Lower lobe of right lung (tissue), 2 donors: ENCODE measurements at regions not wholly inside any gene's neighbourhood (a gene's known extent, or its start where the extent isn't known, plus 50 kb on each side); places are given as distances from the start of the nearest gene placed in this dataset.
A peak's percentile ranks its signal among the peaks of the same experiment; 100 is the strongest.

Experiments
- ATAC-seq, 2 donors: fragments of 200-7000 bp; cut with Tn5 transposase; one replicate each; pipeline ENCODE4 v1.9.1; 2020 to 2022; ENCODE audit warnings: mild to moderate bottlenecking in 2 of 2, moderate library complexity in 2 of 2
- DNase-seq: peaks from one replicate; pipeline ENCODE4 v3.0.0-alpha.2; 2020
- H3K27ac ChIP-seq: fragments of 200-600 bp; one replicate; pipeline ENCODE4 v1.8.0; 2022
- H3K27me3 ChIP-seq: fragments of 200-600 bp; one replicate; pipeline ENCODE4 v1.8.0; 2022; ENCODE audit warnings: low read depth
- H3K36me3 ChIP-seq: fragments of 200-600 bp; one replicate; pipeline ENCODE4 v1.8.0; 2022; ENCODE audit warnings: mild to moderate bottlenecking
- H3K4me1 ChIP-seq: fragments of 200-600 bp; one replicate; pipeline ENCODE4 v1.8.0; 2022
- H3K4me3 ChIP-seq: fragments of 200-600 bp; one replicate; pipeline ENCODE4 v1.8.0; 2022; ENCODE audit warnings: mild to moderate bottlenecking
- H3K9me3 ChIP-seq: fragments of 200-600 bp; one replicate; pipeline ENCODE4 v1.8.0; 2022
- CTCF ChIP-seq: fragments of 200-600 bp; IDR thresholded peaks from one replicate; pipeline ENCODE4 v1.8.0; 2022; ENCODE audit warnings: antibody characterized with exemption, mild to moderate bottlenecking
- intact Hi-C: fragments of 100-400 bp; cut with DNase I; formaldehyde crosslinking; loops from one replicate; pipeline ENCODE4 v1.11.0; 2022
- donor health status: DM: no; HTN: yes; CAD: no; lungs with severe emphysema.

- no peaks in the 10 kb centered on the region for H3K36me3 ChIP-seq
- DNase-seq (no peak), ATAC-seq (no peak)
- H3K4me1 ChIP-seq, result peaks cover 22% of the 10 kb centered on the region
- no peak overlapping the region for H3K4me3 ChIP-seq
- H3K9me3 ChIP-seq, result no peaks in the 10 kb centered on the region
- H3K27me3 ChIP-seq, result no peaks in the 10 kb centered on the region
- no peak overlapping the region for H3K27ac ChIP-seq
- intact Hi-C loops, result no loop called here
- TF ChIP-seq CTCF, result no peak
Measured at GRCh38 chr6:165770397-165771082, 107.5 kb upstream of the PDE10A start.

GRCh38 chr6:165769884-165770283 lies 106.8 kb upstream of the PDE10A start:
- ATAC-seq (peak; percentile 57 to 73), DNase-seq (no peak)
- H3K4me3 ChIP-seq, result no peak overlapping the region
- TF ChIP-seq CTCF, result no peak
- intact Hi-C loops, result no loop called here
- peaks cover 16% of the 10 kb centered on the region for H3K4me1 ChIP-seq
- no peak overlapping the region for H3K27ac ChIP-seq
- H3K27me3 ChIP-seq, result no peaks in the 10 kb centered on the region
- no peaks in the 10 kb centered on the region for H3K36me3 ChIP-seq
- no peaks in the 10 kb centered on the region for H3K9me3 ChIP-seq

- intact Hi-C loops, result no loop called here
- DNase-seq, result no peak
- no peaks in the 10 kb centered on the region for H3K9me3 ChIP-seq
- no peak for TF ChIP-seq CTCF
- ATAC-seq, result no peak
- no peak overlapping the region for H3K4me3 ChIP-seq
- no peak overlapping the region for H3K27ac ChIP-seq
- peaks cover 13% of the 10 kb centered on the region for H3K4me1 ChIP-seq
- H3K27me3 ChIP-seq, result no peaks in the 10 kb centered on the region
- H3K36me3 ChIP-seq, result no peaks in the 10 kb centered on the region
Measured at GRCh38 chr6:165769401-165769800, 106.4 kb upstream of the PDE10A start.

- TF ChIP-seq CTCF, result no peak
- intact Hi-C loops, result no loop called here
- no peak for ATAC-seq
- no peaks in the 10 kb centered on the region for H3K9me3 ChIP-seq
- no peaks in the 10 kb centered on the region for H3K27me3 ChIP-seq
- H3K27ac ChIP-seq, result no peak overlapping the region
- peaks cover 13% of the 10 kb centered on the region for H3K4me1 ChIP-seq
- H3K36me3 ChIP-seq, result no peaks in the 10 kb centered on the region
- no peak overlapping the region for H3K4me3 ChIP-seq
- DNase-seq, result no peak
Measured at GRCh38 chr6:165768961-165769360, 105.9 kb upstream of the PDE10A start.

GRCh38 chr6:165767228-165767627 lies 104.2 kb upstream of the PDE10A start:
- TF ChIP-seq CTCF, result no peak
- Histone ChIP-seq H3K27me3 (no peaks in the 10 kb centered on the region), H3K27ac (no peak overlapping the region), H3K9me3 (peaks cover 3% of the 10 kb centered on the region), H3K36me3 (no peaks in the 10 kb centered on the region), H3K4me3 (no peak overlapping the region), H3K4me1 (peaks cover 13% of the 10 kb centered on the region)
- intact Hi-C loops, result no loop called here
- ATAC-seq (peak; percentile 81 to 89), DNase-seq (no peak)
